ENCODE measurements at regions not wholly inside any gene's neighbourhood (a gene's known extent, or its start where the extent isn't known, plus 50 kb on each side); places are given as distances from the start of the nearest gene placed in this dataset.

- H3K4me1 ChIP-seq (ENCODE audit: low read depth, poor library complexity, severe bottlenecking) = no peaks in the 10 kb centered on the region
- H4K20me1 ChIP-seq (ENCODE audit: insufficient read depth) = no peaks in the 10 kb centered on the region
- no peak for TF ChIP-seq CTCF (conservative IDR thresholded peaks at IDR 0.05; ENCODE audit: low read depth, low read length)
- H3K36me3 ChIP-seq (ENCODE audit: insufficient read depth) = no peaks in the 10 kb centered on the region
- no peak overlapping the region for H3K4me3 ChIP-seq (IDR thresholded peaks at IDR 0.05; ENCODE audit: insufficient read depth, low read depth, low read length)
- H3K27me3 ChIP-seq (ENCODE audit: insufficient read depth, low read depth) = no peaks in the 10 kb centered on the region
- no peak overlapping the region for H3K27ac ChIP-seq
- no peak overlapping the region for H3K9ac ChIP-seq
- no peak overlapping the region for H3K4me2 ChIP-seq
- H2AFZ ChIP-seq (ENCODE audit: low read depth) = no peak overlapping the region
- no peaks in the 10 kb centered on the region for H3K79me2 ChIP-seq (ENCODE audit: insufficient read depth, low read depth)
These were observed 334.7 kb downstream of the IRS2 start for GRCh38 chr13:109451726-109452125.

DNA sequence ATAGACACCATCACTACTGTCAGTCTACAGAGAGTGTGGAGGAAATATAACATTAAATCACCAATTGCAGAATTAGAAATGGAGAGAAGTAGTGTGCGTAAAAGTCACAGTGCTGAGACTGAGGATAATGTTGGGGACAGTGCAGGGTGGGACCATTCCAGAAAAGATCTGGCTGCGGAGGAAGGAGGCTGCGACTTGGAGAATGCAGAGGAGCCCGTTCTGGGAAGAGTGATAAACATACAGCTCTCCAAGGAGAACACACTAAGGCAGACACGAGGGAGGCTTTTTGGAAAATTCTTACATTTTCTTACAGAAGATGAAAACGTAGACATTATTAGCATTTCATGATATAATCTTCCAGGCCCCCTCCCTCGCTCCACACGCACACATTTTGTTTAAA lies 337.8 kb downstream of the IRS2 start:
- Histone ChIP-seq H3K36me3 (ENCODE audit: insufficient read depth) (no peaks in the 10 kb centered on the region), H4K20me1 (ENCODE audit: insufficient read depth) (no peaks in the 10 kb centered on the region), H3K4me2 (no peak overlapping the region), H2AFZ (ENCODE audit: low read depth) (no peak overlapping the region), H3K79me2 (ENCODE audit: insufficient read depth, low read depth) (no peaks in the 10 kb centered on the region), H3K4me3 (IDR thresholded peaks at IDR 0.05; ENCODE audit: insufficient read depth, low read depth, low read length) (no peak overlapping the region), H3K27ac (no peak overlapping the region), H3K9ac (no peak overlapping the region), H3K4me1 (ENCODE audit: low read depth, poor library complexity, severe bottlenecking) (no peaks in the 10 kb centered on the region), H3K27me3 (ENCODE audit: insufficient read depth, low read depth) (no peaks in the 10 kb centered on the region)
- TF ChIP-seq CTCF (conservative IDR thresholded peaks at IDR 0.05; ENCODE audit: low read depth, low read length) = no peak

- H3K27ac ChIP-seq = no peak overlapping the region
- no peak overlapping the region for H3K9ac ChIP-seq
- no peaks in the 10 kb centered on the region for H3K27me3 ChIP-seq (ENCODE audit: insufficient read depth, low read depth)
- no peak overlapping the region for H3K4me3 ChIP-seq (IDR thresholded peaks at IDR 0.05; ENCODE audit: insufficient read depth, low read depth, low read length)
- H3K4me2 ChIP-seq = no peak overlapping the region
- H4K20me1 ChIP-seq (ENCODE audit: insufficient read depth) = no peaks in the 10 kb centered on the region
- H2AFZ ChIP-seq (ENCODE audit: low read depth) = no peak overlapping the region
- H3K4me1 ChIP-seq (ENCODE audit: low read depth, poor library complexity, severe bottlenecking) = no peaks in the 10 kb centered on the region
- no peaks in the 10 kb centered on the region for H3K36me3 ChIP-seq (ENCODE audit: insufficient read depth)
- H3K79me2 ChIP-seq (ENCODE audit: insufficient read depth, low read depth) = no peaks in the 10 kb centered on the region
- TF ChIP-seq CTCF (conservative IDR thresholded peaks at IDR 0.05; ENCODE audit: low read depth, low read length) = no peak
These were observed 338.7 kb downstream of the IRS2 start for GRCh38 chr13:109447667-109448066.

GRCh38 chr13:109440320-109440719 lies 346.1 kb downstream of the IRS2 start:
- TF ChIP-seq CTCF (conservative IDR thresholded peaks at IDR 0.05; ENCODE audit: low read depth, low read length) = no peak
- Histone ChIP-seq H3K4me3 (IDR thresholded peaks at IDR 0.05; ENCODE audit: insufficient read depth, low read depth, low read length) (no peak overlapping the region), H3K27me3 (ENCODE audit: insufficient read depth, low read depth) (no peaks in the 10 kb centered on the region), H3K36me3 (ENCODE audit: insufficient read depth) (no peaks in the 10 kb centered on the region), H3K9ac (no peak overlapping the region), H4K20me1 (ENCODE audit: insufficient read depth) (no peaks in the 10 kb centered on the region), H3K79me2 (ENCODE audit: insufficient read depth, low read depth) (no peaks in the 10 kb centered on the region), H3K27ac (no peak overlapping the region), H2AFZ (ENCODE audit: low read depth) (no peak overlapping the region), H3K4me1 (ENCODE audit: low read depth, poor library complexity, severe bottlenecking) (no peaks in the 10 kb centered on the region), H3K4me2 (no peak overlapping the region)

DNA sequence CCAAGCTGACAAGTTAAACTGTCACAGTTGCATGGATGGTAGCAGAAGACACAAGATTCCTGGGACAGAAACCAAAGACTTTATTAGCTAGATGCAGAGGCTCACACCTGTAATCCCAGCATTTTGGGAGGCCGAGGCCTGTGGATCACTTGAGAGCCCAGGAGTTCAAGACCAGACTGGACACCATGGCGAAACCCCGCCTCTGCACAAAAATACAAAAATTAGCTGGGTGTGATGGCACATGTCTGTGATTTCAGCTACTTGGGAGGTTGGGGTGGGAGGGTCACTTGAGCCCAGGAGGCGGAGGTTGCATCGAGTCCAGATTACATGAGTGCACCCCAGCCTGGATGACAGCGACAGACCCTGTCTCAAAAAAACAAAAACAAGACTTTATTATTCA lies 346.6 kb downstream of the IRS2 start:
- Histone ChIP-seq H3K9ac (no peak overlapping the region), H3K4me1 (ENCODE audit: low read depth, poor library complexity, severe bottlenecking) (no peaks in the 10 kb centered on the region), H3K27ac (no peak overlapping the region), H4K20me1 (ENCODE audit: insufficient read depth) (no peaks in the 10 kb centered on the region), H3K27me3 (ENCODE audit: insufficient read depth, low read depth) (no peaks in the 10 kb centered on the region), H3K79me2 (ENCODE audit: insufficient read depth, low read depth) (no peaks in the 10 kb centered on the region), H3K4me3 (IDR thresholded peaks at IDR 0.05; ENCODE audit: insufficient read depth, low read depth, low read length) (no peak overlapping the region), H3K36me3 (ENCODE audit: insufficient read depth) (no peaks in the 10 kb centered on the region), H2AFZ (ENCODE audit: low read depth) (no peak overlapping the region), H3K4me2 (no peak overlapping the region)
- no peak for TF ChIP-seq CTCF (conservative IDR thresholded peaks at IDR 0.05; ENCODE audit: low read depth, low read length)
